PC-3 (cell line): ENCODE measurements at regions not wholly inside any gene's neighbourhood (a gene's known extent, or its start where the extent isn't known, plus 50 kb on each side); places are given as distances from the start of the nearest gene placed in this dataset.

ENCODE experiments used
- ATAC-seq: fragments of 200-7000 bp; cut with Tn5 transposase; 2 replicates; pipeline ENCODE4 v1.9.1; 2020; ENCODE audit warnings: mild to moderate bottlenecking, moderate library complexity
- BruUV-seq: library from RNA; stranded (reverse); fragments of 400-500 nt; replicated peaks from 2 replicates; lab custom pipeline; 2021; lab: Mats Ljungman, UMichigan
- CTCF ChIA-PET: fragments of 300-600 bp; sonication (Branson Sonifier 250); formaldehyde crosslinking; loops from one replicate; lab custom pipeline; 2022; ENCODE audit warnings: antibody characterized with exemption; lab: Charles Lee
- POLR2A ChIA-PET: fragments of 300-600 bp; sonication (Branson Sonifier 250); formaldehyde crosslinking; loops from one replicate; lab custom pipeline; 2022; ENCODE audit warnings: antibody characterized with exemption; ENCODE audit not compliant: unreplicated experiment; lab: Charles Lee
- DNase-seq: peaks from one replicate; pipeline ENCODE4 v3.0.0-alpha.2; 2015
- H2AFZ ChIP-seq: fragments of 300-600 bp; sonication (generic); 2 replicates; pipeline ENCODE4 v1.6.0; 2016; ENCODE audit warnings: antibody characterized with exemption, low read length
- H3F3A ChIP-seq: fragments of 300-600 bp; sonication (generic); one replicate; pipeline ENCODE4 v1.6.0; 2017; ENCODE audit warnings: antibody characterized with exemption, low read length, control low read depth, mild to moderate bottlenecking; ENCODE audit not compliant: unreplicated experiment
- H3K27ac ChIP-seq: fragments of 300-600 bp; sonication (generic); 2 replicates; pipeline ENCODE4 v1.5.1; 2016; ENCODE audit warnings: mild to moderate bottlenecking, low read length
- H3K27me3 ChIP-seq: fragments of 300-600 bp; sonication (generic); 2 replicates; pipeline ENCODE4 v1.6.1; 2016; ENCODE audit warnings: low read length, mixed read lengths
- H3K36me3 ChIP-seq: fragments of 300-600 bp; sonication (generic); 2 replicates; pipeline ENCODE4 v1.6.1; 2016; ENCODE audit warnings: low read depth, mixed run types, low read length, mixed read lengths
- H3K4me1 ChIP-seq: fragments of 300-600 bp; sonication (generic); 2 replicates; pipeline ENCODE4 v1.5.1; 2016; ENCODE audit warnings: low read length; ENCODE audit not compliant: insufficient read depth
- H3K4me2 ChIP-seq: fragments of 300-600 bp; sonication (generic); 2 replicates; pipeline ENCODE4 v1.6.0; 2016; ENCODE audit warnings: low read length
- H3K4me3 ChIP-seq: fragments of 300-600 bp; sonication (generic); 2 replicates; pipeline ENCODE4 v1.5.1; 2016; ENCODE audit warnings: mild to moderate bottlenecking, low read length, mixed read lengths
- H3K79me2 ChIP-seq: fragments of 300-600 bp; sonication (generic); 2 replicates; pipeline ENCODE4 v1.6.1; 2017; ENCODE audit warnings: low read length, mixed read lengths
- H3K9ac ChIP-seq: fragments of 300-600 bp; sonication (generic); 2 replicates; pipeline ENCODE4 v1.6.0; 2016; ENCODE audit warnings: mild to moderate bottlenecking, low read length
- H3K9me2 ChIP-seq: fragments of 300-600 bp; sonication (generic); replicated peaks from 2 replicates; pipeline ENCODE4 v1.6.1; 2016; ENCODE audit warnings: mixed run types, low read length, mixed read lengths
- H3K9me3 ChIP-seq: fragments of 300-600 bp; sonication (generic); 2 replicates; pipeline ENCODE4 v1.6.1; 2016; ENCODE audit warnings: low read length, mixed read lengths
- H4K20me1 ChIP-seq: fragments of 300-600 bp; sonication (generic); 2 replicates; pipeline ENCODE4 v1.6.1; 2016; ENCODE audit warnings: low read length, mixed read lengths
- CTCF ChIP-seq: fragments of 300-600 bp; sonication (generic); conservative IDR thresholded peaks from 2 replicates; pipeline ENCODE4 v1.5.1; 2017; ENCODE audit warnings: antibody characterized with exemption, low read depth, mild to moderate bottlenecking, low read length
- EZH2 ChIP-seq: fragments of 300-600 bp; sonication (generic); IDR thresholded peaks from one replicate; pipeline ENCODE4 v1.6.1; 2017; ENCODE audit warnings: antibody characterized with exemption, mild to moderate bottlenecking, low read length; ENCODE audit not compliant: unreplicated experiment
- EZH2phosphoT487 ChIP-seq: fragments of 300-600 bp; sonication (generic); IDR thresholded peaks from 2 replicates; pipeline ENCODE4 v1.6.1; 2018; ENCODE audit warnings: mild to moderate bottlenecking, antibody characterized with exemption, low read length, borderline replicate concordance
- intact Hi-C: fragments of 100-400 bp; cut with micrococcal nuclease; formaldehyde crosslinking; loops from 2 replicates; pipeline ENCODE4 v1.9.0; 2023

GRCh38 chrX:93538575-93538974 lies 134.8 kb downstream of the NAP1L3 start:
- Histone ChIP-seq H3K4me1 (no peaks in the 10 kb centered on the region), H3K9ac (no peak overlapping the region), H3F3A (no peaks in the 10 kb centered on the region), H3K27me3 (no peaks in the 10 kb centered on the region), H4K20me1 (no peaks in the 10 kb centered on the region), H3K4me3 (no peak overlapping the region), H3K9me2 (no peaks in the 10 kb centered on the region), H3K27ac (no peak overlapping the region), H2AFZ (no peak overlapping the region), H3K79me2 (no peaks in the 10 kb centered on the region), H3K9me3 (no peaks in the 10 kb centered on the region), H3K36me3 (no peaks in the 10 kb centered on the region), H3K4me2 (no peak overlapping the region)
- TF ChIP-seq CTCF (peak; percentile 60), EZH2 (no peak)
- intact Hi-C loops: no loop called here
- BruUV-seq: no TSS peak
- POLR2A ChIA-PET: no interaction called here
- ATAC-seq: no peak
- CTCF ChIA-PET: interaction anchor here (0.8 to 1.0 kb wide), 3 partner anchors 9 to 102 kb away, joined by 3 read pairs; no protein-coding TSS in a partner anchor
- DNase-seq: peak; percentile 25

- Histone ChIP-seq H4K20me1 (no peaks in the 10 kb centered on the region), H3K9me2 (no peaks in the 10 kb centered on the region)
Measured at GRCh38 chrX:93528917-93529316, 144.5 kb downstream of the NAP1L3 start.

More at GRCh38 chrX:93528917-93529316, 144.5 kb downstream of the NAP1L3 start:
- peak; percentile 46 for DNase-seq
- 0 out of 2 replicates have a peak overlapping the region, but pooled peaks have one; percentile 5 for H3K4me2 ChIP-seq
- no peak for TF ChIP-seq CTCF
- TF ChIP-seq EZH2phosphoT487: no peak
- no peak for TF ChIP-seq EZH2
- intact Hi-C loops: loop anchor here (5.0 kb wide), 2 partner anchors 92 to 107 kb away; no protein-coding TSS in a partner anchor
- H3F3A ChIP-seq: no peaks in the 10 kb centered on the region
- H3K27me3 ChIP-seq: no peaks in the 10 kb centered on the region
- H2AFZ ChIP-seq: no peak overlapping the region
- H3K4me1 ChIP-seq: peaks cover 16% of the 10 kb centered on the region
- H3K4me3 ChIP-seq: no peak overlapping the region
- POLR2A ChIA-PET: no interaction called here
- H3K9ac ChIP-seq: no peak overlapping the region
- no peaks in the 10 kb centered on the region for H3K9me3 ChIP-seq
- no peaks in the 10 kb centered on the region for H3K79me2 ChIP-seq
- no TSS peak for BruUV-seq
- no peak overlapping the region for H3K27ac ChIP-seq
- CTCF ChIA-PET: no interaction called here
- no peaks in the 10 kb centered on the region for H3K36me3 ChIP-seq
- ATAC-seq: peak; percentile 82
